Prostate gland (tissue), 2 donors: ENCODE measurements at regions not wholly inside any gene's neighbourhood (a gene's known extent, or its start where the extent isn't known, plus 50 kb on each side); places are given as distances from the start of the nearest gene placed in this dataset.

Experiments used
- CTCF ChIP-seq, 4 experiments: fragments of 200-600 bp in 2 of 4; fragments of 450-650 bp in 2 of 4; sonication (generic) in 2 of 4; IDR thresholded peaks; 1 replicate in 3 of 4; 2 replicates in 1 of 4; pipeline ENCODE4 v1.5.1; 2016 to 2019; ENCODE audit warnings: antibody characterized with exemption in 4 of 4, mild to moderate bottlenecking in 2 of 4, moderate library complexity in 2 of 4
- POLR2A ChIP-seq: fragments of 450-650 bp; IDR thresholded peaks from one replicate; pipeline ENCODE4 v1.6.1; 2016; ENCODE audit warnings: antibody characterized with exemption, mild to moderate bottlenecking
- POLR2AphosphoS5 ChIP-seq: sonication (generic); formaldehyde crosslinking; IDR thresholded peaks from one replicate; pipeline ENCODE4 v1.6.1; 2017; ENCODE audit warnings: antibody characterized with exemption

GRCh38 chr7:84900215-84900614, 286.6 kb downstream of the SEMA3D start:
- TF ChIP-seq CTCF (IDR thresholded peaks at IDR 0.05) (no peak), POLR2A (no peak), POLR2AphosphoS5 (no peak)
